GM21825 (cell line): ENCODE measurements at regions not wholly inside any gene's neighbourhood (a gene's known extent, or its start where the extent isn't known, plus 50 kb on each side); places are given as distances from the start of the nearest gene placed in this dataset.
"Not testable (repeated sequence)": the region's sequence is repeated elsewhere in the genome, so short reads cannot be mapped to it uniquely, and the experiment has no call there.

ENCODE experiments used
- ATAC-seq: cut with Tn5 transposase; IDR thresholded peaks from one replicate; pipeline ENCODE4 v1.9.1; 2021; ENCODE audit warnings: mild to moderate bottlenecking, moderate library complexity; ENCODE audit not compliant: unreplicated experiment

DNA sequence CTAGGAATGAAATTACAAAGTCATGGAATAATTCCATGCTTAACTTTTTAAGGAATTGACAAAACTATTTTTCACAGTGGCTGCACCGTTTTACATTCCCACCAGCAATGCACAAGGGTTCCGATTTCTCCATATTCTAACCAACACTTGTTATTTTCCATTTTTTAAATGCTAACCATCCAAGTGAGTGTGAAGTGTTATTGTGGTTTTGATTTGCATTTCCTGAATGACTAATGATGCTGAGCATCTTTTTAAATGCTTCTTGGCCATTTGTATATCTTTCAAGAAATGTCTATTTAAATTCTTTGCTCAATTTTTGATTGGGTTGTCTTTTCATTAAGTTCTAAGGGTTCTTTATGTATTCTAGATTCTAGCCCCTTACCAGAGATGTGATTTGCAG, 479.5 kb upstream of the SMARCA2 start:
- no peak for ATAC-seq

DNA sequence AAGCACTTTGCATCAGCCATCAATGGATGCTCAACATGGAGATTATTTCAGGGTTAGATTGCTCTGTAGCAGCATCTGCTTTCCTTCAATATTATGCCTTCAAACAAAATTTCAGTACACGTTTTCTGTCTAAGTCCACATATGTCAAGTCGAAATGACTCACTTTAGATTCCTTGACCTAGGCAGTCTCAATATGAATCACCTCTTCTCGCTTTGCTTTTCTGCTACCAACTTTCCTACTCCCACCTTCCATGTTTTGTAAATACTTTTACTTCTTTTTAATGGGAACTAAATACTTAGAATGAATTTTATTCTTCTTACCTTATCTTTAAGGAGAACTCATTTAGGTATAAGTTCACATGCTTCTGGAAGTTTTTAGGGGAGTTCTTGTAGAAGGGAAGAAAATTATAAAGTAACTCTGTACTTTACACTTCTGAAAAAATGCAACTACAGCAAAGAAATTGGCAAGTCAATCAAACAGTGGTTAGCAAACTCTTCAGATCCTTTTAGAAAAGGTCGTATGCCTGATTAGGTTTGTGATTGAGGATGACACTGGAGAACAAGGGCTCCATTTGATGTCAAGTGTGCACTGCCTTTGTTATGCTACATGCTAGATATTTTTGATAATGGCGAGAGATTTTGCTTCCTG, 478.5 kb upstream of the SMARCA2 start:
- peak; percentile 75 for ATAC-seq

DNA sequence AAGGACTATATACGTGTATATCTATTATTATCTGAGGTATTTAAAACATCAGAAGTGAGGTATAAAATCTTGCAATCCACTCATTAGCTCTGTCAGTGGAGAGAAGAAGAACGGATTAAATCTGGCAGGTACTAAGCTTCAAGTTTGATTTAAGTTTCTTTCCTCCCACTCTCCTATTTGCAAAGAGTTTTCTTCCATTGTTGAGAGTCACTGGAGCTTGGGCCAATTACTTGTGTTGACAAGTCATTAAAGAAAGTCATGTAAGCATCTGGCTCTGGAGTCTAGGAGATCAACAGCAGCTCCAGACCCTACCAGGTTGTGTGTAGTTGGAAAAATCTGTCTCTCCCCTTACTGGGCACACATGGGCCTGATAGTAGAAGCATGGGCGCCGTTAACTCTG, 476.8 kb upstream of the SMARCA2 start:
- ATAC-seq: no peak

DNA sequence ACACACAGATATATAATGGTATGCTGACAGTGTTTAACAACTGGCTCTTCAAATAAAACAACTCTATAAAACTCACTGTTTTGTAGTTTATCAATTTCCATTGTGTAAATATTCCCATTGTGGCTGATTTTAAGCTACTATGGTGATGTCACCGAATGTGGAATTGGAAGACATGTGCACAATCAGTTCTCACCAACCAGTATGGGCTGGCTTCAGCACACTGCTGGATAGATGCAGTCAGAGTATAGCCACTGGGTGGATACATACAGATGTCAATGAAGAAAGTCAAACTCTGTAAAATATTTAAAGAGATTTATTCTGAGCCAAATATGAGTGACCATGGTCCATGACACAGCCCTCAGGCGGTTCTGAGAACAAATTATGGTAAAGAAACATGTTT, 475.9 kb upstream of the SMARCA2 start:
- no peak for ATAC-seq

GRCh38 chr9:1550636-1551035, 464.5 kb upstream of the SMARCA2 start:
- no peak for ATAC-seq

- no peak for ATAC-seq
Observed at GRCh38 chr9:1554081-1555035, 460.8 kb upstream of the SMARCA2 start.

DNA sequence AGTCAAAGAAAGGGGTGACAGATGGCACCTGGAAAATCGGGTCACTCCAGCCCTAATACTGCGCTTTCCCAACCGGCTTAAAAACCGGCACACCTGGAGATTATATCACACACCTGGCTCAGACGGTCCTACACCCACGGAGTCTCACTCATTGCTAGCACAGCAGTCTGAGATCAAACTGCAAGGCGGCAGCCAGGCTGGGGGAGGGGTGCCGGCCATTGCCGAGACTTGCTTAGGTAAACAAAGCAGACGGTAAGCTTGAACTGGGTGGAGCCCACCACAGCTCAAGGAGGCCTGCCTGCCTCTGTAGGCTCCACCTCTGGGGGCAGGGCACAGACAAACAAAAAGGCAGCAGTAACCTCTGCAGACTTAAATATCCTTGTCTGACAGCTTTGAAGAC, 456.5 kb upstream of the SMARCA2 start:
- not testable (repeated sequence) for ATAC-seq

- no peak for ATAC-seq
Observed at GRCh38 chr9:1575939-1576338, 439.2 kb upstream of the SMARCA2 start.

- ATAC-seq: peak; percentile 86
Observed at GRCh38 chr9:1580215-1580614, 434.9 kb upstream of the SMARCA2 start.

DNA sequence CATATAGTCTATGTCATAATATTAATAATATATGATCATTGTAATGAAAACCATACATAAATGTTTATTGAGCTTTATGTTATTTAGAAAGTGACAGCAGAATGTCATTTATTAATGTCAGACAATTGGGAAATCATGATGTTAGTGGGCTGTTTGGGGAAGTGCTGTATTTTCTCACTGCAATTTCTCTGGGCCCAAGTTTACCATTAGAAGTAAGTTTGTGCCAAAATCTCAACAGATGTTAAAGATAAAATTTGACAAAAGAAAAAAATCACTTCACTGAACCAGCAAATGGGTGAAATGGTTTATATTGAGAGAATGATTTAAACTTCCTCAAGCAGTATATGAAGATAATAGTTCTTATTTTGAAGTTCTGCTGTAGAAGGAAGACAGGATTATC, 433.2 kb upstream of the SMARCA2 start:
- ATAC-seq: no peak

- ATAC-seq: no peak
Observed at GRCh38 chr9:1591310-1591709, 423.8 kb upstream of the SMARCA2 start.

- no peak for ATAC-seq
Observed at GRCh38 chr9:1598270-1598669, 416.9 kb upstream of the SMARCA2 start.

DNA sequence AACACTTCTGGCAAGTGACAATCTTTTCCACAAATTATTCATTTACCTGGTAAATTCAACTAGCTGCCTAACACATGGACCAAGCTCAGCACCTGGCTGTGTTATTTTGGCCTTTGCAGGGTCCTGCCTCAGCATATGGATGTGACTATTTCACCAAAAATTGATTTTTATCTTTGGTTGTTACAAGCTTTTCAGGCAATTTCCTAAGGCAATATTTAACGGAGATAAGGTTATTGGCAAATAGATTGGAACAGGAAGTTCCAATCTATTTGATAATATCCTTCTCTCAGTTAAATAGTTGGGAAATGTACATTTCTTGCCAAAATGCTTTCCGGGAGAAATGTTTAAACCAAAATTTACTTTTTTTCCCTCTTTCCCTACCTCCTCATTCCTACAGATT, 415.2 kb upstream of the SMARCA2 start:
- no peak for ATAC-seq

DNA sequence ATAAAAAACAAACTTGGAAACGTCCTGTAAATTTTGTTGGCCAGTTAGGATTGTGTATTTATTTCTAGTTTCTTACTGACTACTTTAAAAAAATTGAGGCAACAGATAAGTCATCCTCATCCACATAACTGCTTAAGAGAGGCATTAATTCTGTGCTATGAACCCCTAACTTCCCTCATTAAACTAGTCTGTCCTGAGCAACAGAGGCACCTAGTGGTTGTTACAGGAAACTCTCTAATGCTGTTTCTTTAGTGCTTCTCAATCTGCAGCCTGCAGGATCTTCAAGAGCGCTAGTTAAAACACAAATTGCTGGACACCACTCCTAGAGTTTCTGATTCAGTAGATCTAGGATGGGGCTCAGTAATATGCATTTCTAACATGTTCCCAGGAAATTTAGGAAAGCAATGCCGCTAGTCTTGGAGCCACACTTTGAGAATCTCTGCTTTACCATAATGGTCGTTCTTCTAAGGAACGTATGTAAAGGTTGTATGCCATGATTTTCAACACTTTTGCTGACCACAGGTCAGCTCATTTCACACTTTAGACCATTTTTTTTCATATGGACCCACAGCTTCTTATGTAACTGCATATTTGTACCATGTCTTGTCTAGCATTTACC, 410.1 kb upstream of the SMARCA2 start:
- ATAC-seq: no peak

DNA sequence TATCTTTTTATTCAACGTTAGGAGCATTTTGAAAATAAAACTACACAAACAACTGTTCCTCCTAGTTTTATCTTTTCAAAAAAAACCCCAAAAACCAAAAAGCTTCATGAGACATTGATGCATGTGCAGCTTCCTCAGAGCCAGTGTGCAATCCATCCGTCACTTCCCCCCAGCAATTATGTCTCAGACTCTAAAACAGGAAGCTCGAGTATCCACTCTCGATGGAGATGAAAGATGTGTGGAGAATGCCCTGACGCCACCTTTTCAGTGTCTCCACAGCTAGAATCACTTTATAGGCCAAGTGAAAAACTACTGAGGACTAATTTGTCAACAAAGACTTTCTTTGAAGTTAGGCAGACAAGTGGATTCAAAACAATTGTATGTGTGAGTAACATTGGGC, 408.9 kb upstream of the SMARCA2 start:
- ATAC-seq: no peak

DNA sequence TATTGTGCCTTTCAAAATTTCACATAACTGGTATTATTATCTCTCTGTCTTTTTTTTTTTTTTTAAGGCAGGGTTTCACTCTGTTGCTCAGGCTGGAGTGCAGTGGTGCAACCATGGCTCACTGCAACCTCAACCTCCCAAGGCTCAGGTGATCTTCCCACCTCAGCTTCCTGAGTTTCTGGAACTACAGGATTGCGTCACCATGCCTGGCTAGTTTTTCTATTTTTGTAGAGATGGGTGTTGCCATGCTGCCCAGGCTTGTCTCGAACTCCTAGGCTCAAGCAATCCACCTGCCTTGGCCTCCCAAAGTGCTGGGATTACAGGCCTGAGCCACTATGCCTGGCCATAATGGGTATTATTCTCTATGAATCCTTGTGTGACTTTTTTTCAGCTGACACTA, 402.3 kb upstream of the SMARCA2 start:
- ATAC-seq: no peak

DNA sequence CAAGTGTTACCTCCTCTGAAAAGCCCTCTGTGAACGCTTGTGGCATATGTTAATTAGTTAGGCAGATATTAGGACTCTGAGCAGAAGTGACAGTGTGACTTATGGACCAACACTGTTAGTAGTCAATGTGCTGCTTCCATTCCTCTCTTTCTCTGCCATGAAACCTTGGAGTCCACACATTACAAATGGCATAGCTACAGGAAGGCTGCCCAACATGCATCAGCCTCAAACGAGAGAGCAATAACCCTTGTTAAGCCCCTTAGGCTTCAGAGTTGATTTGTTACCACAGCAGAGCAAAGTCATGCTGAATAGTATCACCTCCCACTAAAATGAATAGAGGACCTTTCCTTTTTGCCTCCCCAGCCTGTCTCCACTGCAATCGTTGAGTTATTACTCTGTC, 397.7 kb upstream of the SMARCA2 start:
- ATAC-seq: no peak

GRCh38 chr9:1619915-1620710, 395.0 kb upstream of the SMARCA2 start:
- ATAC-seq: no peak

DNA sequence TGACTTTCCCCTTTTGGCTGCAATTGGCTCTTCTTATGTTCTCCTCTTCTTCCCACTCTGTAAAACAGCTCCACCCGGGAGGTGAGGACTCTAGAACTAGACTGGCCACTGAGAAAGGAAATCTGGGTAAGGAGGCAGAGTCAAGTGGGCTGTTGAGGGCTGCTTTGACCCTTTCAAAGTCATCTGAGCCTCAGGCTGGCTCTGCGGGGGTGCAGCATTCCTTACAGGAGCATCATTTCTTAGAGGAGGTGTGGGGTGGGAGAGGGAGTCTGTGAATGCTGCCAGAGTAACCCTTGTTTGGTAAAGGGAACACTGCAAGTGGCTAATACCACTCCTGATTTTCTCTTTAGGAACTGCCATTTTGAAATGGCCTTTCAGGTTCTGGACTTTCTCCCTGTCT, 377.7 kb upstream of the SMARCA2 start:
- no peak for ATAC-seq

GRCh38 chr9:1639166-1639565, 376.0 kb upstream of the SMARCA2 start:
- no peak for ATAC-seq

DNA sequence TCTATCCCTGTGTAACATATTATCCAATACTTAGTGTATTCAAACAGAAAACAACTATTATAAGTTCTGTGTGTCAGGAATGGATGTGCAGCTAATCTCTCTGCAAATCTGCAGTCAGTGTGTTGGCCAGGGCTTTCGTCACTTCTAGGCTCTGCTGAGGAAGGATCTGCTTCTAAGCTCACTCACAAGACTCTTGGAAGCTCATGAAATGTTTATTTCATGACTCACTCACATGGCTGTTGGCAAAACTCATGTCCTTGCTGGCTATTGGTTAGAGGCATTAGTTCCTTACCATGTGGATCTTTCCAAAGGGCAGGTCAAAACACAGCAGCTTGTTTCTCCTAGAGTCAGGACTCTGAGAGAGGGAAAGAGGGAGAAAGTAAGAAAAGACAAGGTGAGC, 367.4 kb upstream of the SMARCA2 start:
- ATAC-seq: no peak
